PC-3 (cell line): ENCODE measurements at regions not wholly inside any gene's neighbourhood (a gene's known extent, or its start where the extent isn't known, plus 50 kb on each side); places are given as distances from the start of the nearest gene placed in this dataset.

Experiments
- ATAC-seq: fragments of 200-7000 bp; cut with Tn5 transposase; 2 replicates; pipeline ENCODE4 v1.9.1; 2020; ENCODE audit warnings: mild to moderate bottlenecking, moderate library complexity
- BruUV-seq: library from RNA; stranded (reverse); fragments of 400-500 nt; replicated peaks from 2 replicates; lab custom pipeline; 2021; lab: Mats Ljungman, UMichigan
- CTCF ChIA-PET: fragments of 300-600 bp; sonication (Branson Sonifier 250); formaldehyde crosslinking; loops from one replicate; lab custom pipeline; 2022; ENCODE audit warnings: antibody characterized with exemption; lab: Charles Lee
- POLR2A ChIA-PET: fragments of 300-600 bp; sonication (Branson Sonifier 250); formaldehyde crosslinking; loops from one replicate; lab custom pipeline; 2022; ENCODE audit warnings: antibody characterized with exemption; ENCODE audit not compliant: unreplicated experiment; lab: Charles Lee
- DNase-seq: peaks from one replicate; pipeline ENCODE4 v3.0.0-alpha.2; 2015
- H2AFZ ChIP-seq: fragments of 300-600 bp; sonication (generic); 2 replicates; pipeline ENCODE4 v1.6.0; 2016; ENCODE audit warnings: antibody characterized with exemption, low read length
- H3F3A ChIP-seq: fragments of 300-600 bp; sonication (generic); one replicate; pipeline ENCODE4 v1.6.0; 2017; ENCODE audit warnings: antibody characterized with exemption, low read length, control low read depth, mild to moderate bottlenecking; ENCODE audit not compliant: unreplicated experiment
- H3K27ac ChIP-seq: fragments of 300-600 bp; sonication (generic); 2 replicates; pipeline ENCODE4 v1.5.1; 2016; ENCODE audit warnings: mild to moderate bottlenecking, low read length
- H3K27me3 ChIP-seq: fragments of 300-600 bp; sonication (generic); 2 replicates; pipeline ENCODE4 v1.6.1; 2016; ENCODE audit warnings: low read length, mixed read lengths
- H3K36me3 ChIP-seq: fragments of 300-600 bp; sonication (generic); 2 replicates; pipeline ENCODE4 v1.6.1; 2016; ENCODE audit warnings: low read depth, mixed run types, low read length, mixed read lengths
- H3K4me1 ChIP-seq: fragments of 300-600 bp; sonication (generic); 2 replicates; pipeline ENCODE4 v1.5.1; 2016; ENCODE audit warnings: low read length; ENCODE audit not compliant: insufficient read depth
- H3K4me2 ChIP-seq: fragments of 300-600 bp; sonication (generic); 2 replicates; pipeline ENCODE4 v1.6.0; 2016; ENCODE audit warnings: low read length
- H3K4me3 ChIP-seq: fragments of 300-600 bp; sonication (generic); 2 replicates; pipeline ENCODE4 v1.5.1; 2016; ENCODE audit warnings: mild to moderate bottlenecking, low read length, mixed read lengths
- H3K79me2 ChIP-seq: fragments of 300-600 bp; sonication (generic); 2 replicates; pipeline ENCODE4 v1.6.1; 2017; ENCODE audit warnings: low read length, mixed read lengths
- H3K9ac ChIP-seq: fragments of 300-600 bp; sonication (generic); 2 replicates; pipeline ENCODE4 v1.6.0; 2016; ENCODE audit warnings: mild to moderate bottlenecking, low read length
- H3K9me2 ChIP-seq: fragments of 300-600 bp; sonication (generic); replicated peaks from 2 replicates; pipeline ENCODE4 v1.6.1; 2016; ENCODE audit warnings: mixed run types, low read length, mixed read lengths
- H3K9me3 ChIP-seq: fragments of 300-600 bp; sonication (generic); 2 replicates; pipeline ENCODE4 v1.6.1; 2016; ENCODE audit warnings: low read length, mixed read lengths
- H4K20me1 ChIP-seq: fragments of 300-600 bp; sonication (generic); 2 replicates; pipeline ENCODE4 v1.6.1; 2016; ENCODE audit warnings: low read length, mixed read lengths
- CTCF ChIP-seq: fragments of 300-600 bp; sonication (generic); conservative IDR thresholded peaks from 2 replicates; pipeline ENCODE4 v1.5.1; 2017; ENCODE audit warnings: antibody characterized with exemption, low read depth, mild to moderate bottlenecking, low read length
- EZH2 ChIP-seq: fragments of 300-600 bp; sonication (generic); IDR thresholded peaks from one replicate; pipeline ENCODE4 v1.6.1; 2017; ENCODE audit warnings: antibody characterized with exemption, mild to moderate bottlenecking, low read length; ENCODE audit not compliant: unreplicated experiment
- EZH2phosphoT487 ChIP-seq: fragments of 300-600 bp; sonication (generic); IDR thresholded peaks from 2 replicates; pipeline ENCODE4 v1.6.1; 2018; ENCODE audit warnings: mild to moderate bottlenecking, antibody characterized with exemption, low read length, borderline replicate concordance
- intact Hi-C: fragments of 100-400 bp; cut with micrococcal nuclease; formaldehyde crosslinking; loops from 2 replicates; pipeline ENCODE4 v1.9.0; 2023

GRCh38 chr6:167710363-167710920 is 116.3 kb upstream of the AFDN start:
- H3K4me2 ChIP-seq: no peak overlapping the region
- ATAC-seq (no peak), DNase-seq (no peak)
- no peaks in the 10 kb centered on the region for H3K4me1 ChIP-seq
- no peak overlapping the region for H3K9ac ChIP-seq
- CTCF ChIA-PET: no interaction called here
- POLR2A ChIA-PET: no interaction called here
- no peak for TF ChIP-seq CTCF
- no peak for TF ChIP-seq EZH2phosphoT487
- no peak for TF ChIP-seq EZH2
- no peak overlapping the region for H3K27ac ChIP-seq
- H3K79me2 ChIP-seq: no peaks in the 10 kb centered on the region
- no peaks in the 10 kb centered on the region for H3F3A ChIP-seq
- no peaks in the 10 kb centered on the region for H3K9me3 ChIP-seq
- no peaks in the 10 kb centered on the region for H4K20me1 ChIP-seq
- H3K27me3 ChIP-seq: peaks cover 45% of the 10 kb centered on the region
- intact Hi-C loops: no loop called here
- no peaks in the 10 kb centered on the region for H3K9me2 ChIP-seq
- H3K4me3 ChIP-seq: no peak overlapping the region
- no TSS peak for BruUV-seq
- H2AFZ ChIP-seq: no peak overlapping the region
- H3K36me3 ChIP-seq: no peaks in the 10 kb centered on the region

- H4K20me1 ChIP-seq: no peaks in the 10 kb centered on the region
- ATAC-seq (no peak), DNase-seq (no peak)
- peaks cover 53% of the 10 kb centered on the region for H3K27me3 ChIP-seq
- ChIA-PET POLR2A (no interaction called here), CTCF (no interaction called here)
- no peak overlapping the region for H3K4me2 ChIP-seq
- BruUV-seq: no TSS peak
- no peaks in the 10 kb centered on the region for H3K4me1 ChIP-seq
- no peaks in the 10 kb centered on the region for H3F3A ChIP-seq
- no peak overlapping the region for H3K27ac ChIP-seq
- no peak for TF ChIP-seq EZH2phosphoT487
- TF ChIP-seq CTCF: no peak
- TF ChIP-seq EZH2: no peak
- H3K9me2 ChIP-seq: no peaks in the 10 kb centered on the region
- no peak overlapping the region for H2AFZ ChIP-seq
- no peaks in the 10 kb centered on the region for H3K36me3 ChIP-seq
- intact Hi-C loops: no loop called here
- no peaks in the 10 kb centered on the region for H3K79me2 ChIP-seq
- H3K4me3 ChIP-seq: no peak overlapping the region
- H3K9me3 ChIP-seq: no peaks in the 10 kb centered on the region
- H3K9ac ChIP-seq: no peak overlapping the region
These were observed 115.5 kb upstream of the AFDN start for GRCh38 chr6:167711211-167711610.

GRCh38 chr6:167711768-167712730 is 114.7 kb upstream of the AFDN start:
- Histone ChIP-seq H3K27me3 (peaks cover 56% of the 10 kb centered on the region), H2AFZ (no peak overlapping the region), H3K4me1 (no peaks in the 10 kb centered on the region), H3F3A (no peaks in the 10 kb centered on the region), H3K9ac (no peak overlapping the region), H3K36me3 (no peaks in the 10 kb centered on the region), H3K27ac (no peak overlapping the region), H4K20me1 (no peaks in the 10 kb centered on the region), H3K4me2 (no peak overlapping the region), H3K4me3 (no peak overlapping the region), H3K9me2 (no peaks in the 10 kb centered on the region), H3K79me2 (no peaks in the 10 kb centered on the region), H3K9me3 (no peaks in the 10 kb centered on the region)
- CTCF ChIA-PET: no interaction called here
- no peak for DNase-seq
- no TSS peak for BruUV-seq
- intact Hi-C loops: no loop called here
- TF ChIP-seq EZH2phosphoT487 (no peak), CTCF (no peak), EZH2 (no peak)
- POLR2A ChIA-PET: no interaction called here
- no peak for ATAC-seq
